GM06990 (cell line): ENCODE measurements at regions not wholly inside any gene's neighbourhood (a gene's known extent, or its start where the extent isn't known, plus 50 kb on each side); places are given as distances from the start of the nearest gene placed in this dataset.

Experiments used
- DNase-seq: peaks from one replicate; pipeline ENCODE4 v3.0.0-alpha.2; 2011; ENCODE audit not compliant: insufficient read length; ENCODE audit errors: extremely low read depth
- H3K27me3 ChIP-seq: replicated peaks from 2 replicates; pipeline ENCODE4 v1.6.0; 2011; ENCODE audit warnings: low read length; ENCODE audit not compliant: control insufficient read depth, insufficient read depth
- H3K36me3 ChIP-seq: 2 replicates; pipeline ENCODE4 v1.5.1; 2011; ENCODE audit warnings: low read length; ENCODE audit not compliant: control insufficient read depth, insufficient read depth
- H3K4me3 ChIP-seq: replicated peaks from 2 replicates; pipeline ENCODE4 v1.5.1; 2011; ENCODE audit warnings: low read depth, mild to moderate bottlenecking, control low read depth, low read length
- CTCF ChIP-seq: IDR thresholded peaks from 2 replicates; pipeline ENCODE4 v1.5.1; 2011; ENCODE audit warnings: low read length, control low read depth, mild to moderate bottlenecking, inconsistent platforms; ENCODE audit not compliant: insufficient read depth, poor library complexity, severe bottlenecking

DNA sequence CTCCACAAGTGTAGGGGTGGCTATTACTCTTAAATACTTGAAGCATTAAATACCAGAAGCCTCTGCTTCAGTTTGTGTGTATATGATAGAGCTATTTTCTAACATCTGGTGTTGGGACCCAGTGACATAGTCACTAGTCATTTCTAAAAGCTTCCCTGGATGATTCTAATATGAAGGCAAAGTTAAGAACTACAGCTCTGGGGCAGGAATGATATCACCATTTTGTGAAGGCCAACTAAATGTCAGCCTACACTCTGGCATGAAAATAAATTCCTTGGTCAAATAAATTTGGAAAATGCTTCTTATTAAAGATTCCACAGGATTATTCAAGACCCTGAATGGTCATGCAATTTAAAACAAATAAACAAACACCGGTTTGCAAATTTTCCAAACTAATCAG lies 197.7 kb downstream of the PLK2 start:
- no peak overlapping the region for H3K4me3 ChIP-seq
- no peaks in the 10 kb centered on the region; the same call in 1 of the 2 replicates for H3K27me3 ChIP-seq
- no peak for DNase-seq
- no peaks in the 10 kb centered on the region for H3K36me3 ChIP-seq
- no peak for TF ChIP-seq CTCF

DNA sequence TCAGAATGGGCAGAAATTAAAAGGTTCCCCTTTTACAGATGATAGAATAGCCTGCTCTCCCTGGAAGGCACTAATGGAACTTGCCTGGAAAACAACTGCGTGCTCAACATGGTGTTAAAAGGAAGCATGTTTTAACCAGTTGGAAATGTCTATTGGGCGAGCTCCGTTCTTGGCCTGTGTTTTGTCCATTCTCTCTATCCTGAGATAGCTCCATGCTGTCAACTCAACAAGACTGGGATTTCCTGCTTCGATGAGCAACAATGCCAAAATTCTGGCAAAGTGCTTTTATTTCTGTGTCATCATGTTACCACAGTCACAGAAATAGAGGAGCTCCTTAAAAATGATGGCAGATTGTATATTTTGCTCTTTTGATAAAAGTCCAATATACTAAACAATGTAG lies 198.3 kb downstream of the PLK2 start:
- Histone ChIP-seq H3K36me3 (no peaks in the 10 kb centered on the region), H3K27me3 (no peaks in the 10 kb centered on the region; the same call in 1 of the 2 replicates), H3K4me3 (no peak overlapping the region)
- TF ChIP-seq CTCF, result no peak
- DNase-seq, result no peak

GRCh38 chr5:58260243-58260642 lies 199.6 kb downstream of the PLK2 start:
- H3K36me3 ChIP-seq, result no peaks in the 10 kb centered on the region
- no peaks in the 10 kb centered on the region; the same call in 1 of the 2 replicates for H3K27me3 ChIP-seq
- no peak overlapping the region for H3K4me3 ChIP-seq
- TF ChIP-seq CTCF, result no peak
- no peak for DNase-seq

DNA sequence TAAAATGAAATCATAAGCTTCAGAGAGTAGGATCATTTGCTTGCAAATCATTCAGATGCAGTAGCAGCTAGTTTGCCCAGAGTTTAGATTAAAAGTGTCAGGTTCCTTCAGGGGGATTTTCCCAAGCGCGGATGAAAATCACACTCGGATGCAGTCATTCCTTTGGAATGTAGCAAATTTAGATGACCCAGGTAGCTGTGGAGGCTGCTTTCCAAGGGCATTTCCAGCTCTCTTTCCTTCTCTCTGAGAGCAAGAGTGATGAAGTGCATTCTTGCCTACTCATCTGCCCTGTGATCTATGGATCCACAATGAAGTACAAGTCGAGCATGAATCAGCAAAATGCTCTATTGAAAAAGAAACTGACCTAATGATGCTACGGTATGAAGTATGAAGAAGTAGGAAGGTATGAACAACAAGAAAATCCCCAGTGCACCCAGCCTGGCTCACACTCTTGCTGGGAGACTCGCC lies 200.2 kb downstream of the PLK2 start:
- TF ChIP-seq CTCF, result no peak
- Histone ChIP-seq H3K4me3 (no peak overlapping the region), H3K27me3 (no peaks in the 10 kb centered on the region; the same call in none of the 2 replicates), H3K36me3 (no peaks in the 10 kb centered on the region)
- no peak for DNase-seq

DNA sequence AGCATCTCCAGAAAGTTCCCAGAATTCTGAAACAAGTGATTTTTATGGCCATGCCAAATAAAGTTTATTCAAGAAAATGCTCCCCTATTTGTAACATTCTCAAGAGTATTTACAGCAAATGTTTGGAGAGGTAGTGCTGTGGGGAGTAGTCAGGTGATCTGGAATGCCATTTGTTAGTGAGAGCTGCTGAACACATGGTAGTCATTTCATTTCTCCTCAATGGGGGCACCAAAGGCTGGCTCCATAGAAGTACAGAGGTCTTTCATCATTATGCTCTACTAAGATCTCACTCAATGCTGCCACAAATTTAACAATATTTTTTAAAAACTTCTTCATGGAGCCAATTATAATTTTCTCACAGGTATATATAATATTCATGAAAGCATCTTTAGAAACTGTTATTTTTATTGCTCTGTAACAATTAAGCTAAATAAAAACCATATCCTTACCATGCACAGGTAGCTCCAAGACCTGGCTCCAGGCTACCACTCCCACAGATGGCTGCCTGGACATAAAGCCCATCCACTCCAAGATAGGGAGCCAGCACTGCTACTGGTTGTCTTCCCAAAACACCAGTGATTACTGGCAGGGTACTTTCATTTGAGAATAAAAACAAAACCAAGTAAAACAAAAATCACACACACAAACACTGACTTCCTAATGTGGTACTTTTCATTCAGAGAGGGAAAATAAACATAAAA lies 200.8 kb downstream of the PLK2 start:
- TF ChIP-seq CTCF, result no peak
- H3K4me3 ChIP-seq, result no peak overlapping the region
- no peaks in the 10 kb centered on the region; the same call in 1 of the 2 replicates for H3K27me3 ChIP-seq
- H3K36me3 ChIP-seq, result no peaks in the 10 kb centered on the region
- no peak for DNase-seq

DNA sequence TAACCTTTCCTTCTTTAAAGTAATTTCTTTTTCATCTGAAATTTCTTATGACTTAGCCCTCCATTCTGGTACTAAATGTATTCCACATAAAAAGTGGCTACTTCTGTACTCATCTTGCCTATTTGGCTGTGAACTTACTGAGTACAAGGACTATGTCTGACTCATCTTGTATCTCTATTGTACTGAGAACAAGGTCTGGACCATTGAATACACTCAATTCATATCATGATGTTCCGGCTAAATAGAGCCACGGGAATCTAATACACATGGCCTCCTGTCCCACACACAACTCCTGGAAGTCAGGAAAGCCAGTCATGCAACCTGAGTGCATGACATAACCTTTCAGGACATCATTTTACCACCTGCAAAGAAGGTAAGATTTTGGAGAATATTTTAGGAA lies 203.9 kb downstream of the PLK2 start:
- no peak overlapping the region for H3K4me3 ChIP-seq
- no peaks in the 10 kb centered on the region for H3K36me3 ChIP-seq
- no peak for DNase-seq
- TF ChIP-seq CTCF, result no peak
- no peaks in the 10 kb centered on the region; the same call in 1 of the 2 replicates for H3K27me3 ChIP-seq
